ENCODE measurements at regions not wholly inside any gene's neighbourhood (a gene's known extent, or its start where the extent isn't known, plus 50 kb on each side); places are given as distances from the start of the nearest gene placed in this dataset.

GRCh38 chr4:53928825-53929224, 135.6 kb downstream of the CHIC2 start:
- DNase-seq, result no peak
- POLR2A ChIA-PET, result no interaction called here
- H3K36me3 ChIP-seq (ENCODE audit: insufficient read depth, low read length), result no peaks in the 10 kb centered on the region
- no peak overlapping the region for H3K27ac ChIP-seq (ENCODE audit: low read depth, low read length)
- CTCF ChIA-PET, result interaction anchor here (0.7 to 5.8 kb wide), 5 partner anchors 13 to 309 kb away, joined by 3 to 95 read pairs (median 10); no protein-coding TSS in a partner anchor
- Mint-ChIP-seq H3K9me3 (no peaks in the 10 kb centered on the region), H3K36me3 (peaks cover 0 to 4% (median 2%) of the 10 kb centered on the region in 3 donors), H3K27me3 (peaks cover 0 to 4% of the 10 kb centered on the region in 2 donors), H3K27ac (no peak overlapping the region), H3K4me3 (no peak overlapping the region), H3K4me1 (no peaks in the 10 kb centered on the region)
- H3K4me3 ChIP-seq (ENCODE audit: low read length), result no peak overlapping the region
- no peaks in the 10 kb centered on the region for H3K27me3 ChIP-seq (ENCODE audit: insufficient read depth, low read length, poor library complexity, severe bottlenecking)
- no peaks in the 10 kb centered on the region for H3K4me1 ChIP-seq (ENCODE audit: insufficient read depth, low read length)
- no peaks in the 10 kb centered on the region for H3K9me3 ChIP-seq (ENCODE audit: low read length)

- Histone ChIP-seq H3K4me3 (ENCODE audit: low read length) (no peak overlapping the region), H3K27ac (ENCODE audit: low read depth, low read length) (no peak overlapping the region), H3K4me1 (ENCODE audit: insufficient read depth, low read length) (no peaks in the 10 kb centered on the region), H3K9me3 (ENCODE audit: low read length) (no peaks in the 10 kb centered on the region), H3K36me3 (ENCODE audit: insufficient read depth, low read length) (no peaks in the 10 kb centered on the region), H3K27me3 (ENCODE audit: insufficient read depth, low read length, poor library complexity, severe bottlenecking) (no peaks in the 10 kb centered on the region)
- Mint-ChIP-seq H3K27ac (no peak overlapping the region), H3K36me3 (no peaks in the 10 kb centered on the region), H3K27me3 (peaks cover 1 to 3% of the 10 kb centered on the region in 2 donors), H3K9me3 (no peaks in the 10 kb centered on the region), H3K4me3 (no peak overlapping the region), H3K4me1 (no peaks in the 10 kb centered on the region)
- ChIA-PET CTCF (interaction anchor here (1.3 to 2.5 kb wide), 2 partner anchors 16 to 309 kb away, joined by 4 to 6 read pairs; no protein-coding TSS in a partner anchor), POLR2A (no interaction called here)
- no peak for DNase-seq
These were observed 139.3 kb downstream of the CHIC2 start for GRCh38 chr4:53925050-53925605.

DNA sequence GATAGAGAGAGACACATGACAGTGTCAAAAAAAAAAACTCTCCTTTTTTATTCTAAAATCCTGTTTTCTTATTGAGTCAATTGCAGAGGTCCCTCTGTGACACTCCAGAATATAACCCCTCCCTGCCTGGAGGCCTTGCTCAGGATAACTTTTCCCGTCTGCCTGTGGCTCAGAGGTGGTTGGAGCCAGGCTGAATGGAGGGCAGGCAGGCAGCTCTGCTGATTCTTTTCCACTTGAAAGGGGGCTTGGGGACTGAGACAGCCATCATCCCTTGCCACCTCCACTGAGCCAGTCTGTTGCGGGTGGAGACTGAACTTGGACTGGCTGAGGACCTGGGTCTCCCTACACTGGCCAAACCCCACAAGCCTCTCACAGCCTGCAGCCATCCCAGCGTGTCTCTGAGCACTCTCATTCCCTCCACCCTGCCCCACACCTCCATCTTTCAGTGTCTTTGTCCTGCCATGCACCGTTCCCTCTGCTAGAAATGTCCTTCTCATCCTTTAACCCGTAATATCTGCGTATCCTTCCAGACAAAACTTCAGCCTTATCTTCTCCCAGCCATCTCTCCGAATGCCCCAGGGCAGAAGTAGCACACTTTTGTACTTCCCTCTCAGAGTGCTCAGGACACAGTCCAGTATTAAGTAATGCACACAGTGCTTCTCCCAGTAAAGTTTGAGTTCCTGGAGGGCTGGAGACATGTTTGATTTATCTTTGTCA, 139.9 kb downstream of the CHIC2 start:
- Histone ChIP-seq H3K27ac (ENCODE audit: low read depth, low read length) (no peak overlapping the region), H3K4me1 (ENCODE audit: insufficient read depth, low read length) (no peaks in the 10 kb centered on the region), H3K27me3 (ENCODE audit: insufficient read depth, low read length, poor library complexity, severe bottlenecking) (no peaks in the 10 kb centered on the region), H3K4me3 (ENCODE audit: low read length) (no peak overlapping the region), H3K36me3 (ENCODE audit: insufficient read depth, low read length) (no peaks in the 10 kb centered on the region), H3K9me3 (ENCODE audit: low read length) (no peaks in the 10 kb centered on the region)
- Mint-ChIP-seq H3K4me3 (no peak overlapping the region), H3K36me3 (no peaks in the 10 kb centered on the region), H3K27me3 (peaks cover 1 to 7% of the 10 kb centered on the region in 2 donors), H3K4me1 (no peaks in the 10 kb centered on the region), H3K27ac (no peak overlapping the region), H3K9me3 (no peaks in the 10 kb centered on the region)
- no peak for DNase-seq
- ChIA-PET CTCF (interaction anchor here (2.5 kb wide), 1 partner anchor 309 kb away, joined by 6 read pairs; no protein-coding TSS in a partner anchor), POLR2A (no interaction called here)

- CTCF ChIA-PET, result no interaction called here
- no peaks in the 10 kb centered on the region for H3K4me1 ChIP-seq (ENCODE audit: insufficient read depth, low read length)
These were observed 140.5 kb downstream of the CHIC2 start for GRCh38 chr4:53923921-53924320.

GRCh38 chr4:53921856-53922255, 142.5 kb downstream of the CHIC2 start:
- DNase-seq, result no peak
- Mint-ChIP-seq H3K4me3 (no peak overlapping the region), H3K9me3 (no peaks in the 10 kb centered on the region), H3K4me1 (no peaks in the 10 kb centered on the region), H3K36me3 (peaks cover 0 to 4% (median 0%) of the 10 kb centered on the region in 3 donors), H3K27ac (no peak overlapping the region), H3K27me3 (peaks cover 1 to 8% of the 10 kb centered on the region in 2 donors)
- Histone ChIP-seq H3K27ac (ENCODE audit: low read depth, low read length) (no peak overlapping the region), H3K4me3 (ENCODE audit: low read length) (no peak overlapping the region), H3K4me1 (ENCODE audit: insufficient read depth, low read length) (no peaks in the 10 kb centered on the region), H3K36me3 (ENCODE audit: insufficient read depth, low read length) (no peaks in the 10 kb centered on the region), H3K27me3 (ENCODE audit: insufficient read depth, low read length, poor library complexity, severe bottlenecking) (no peaks in the 10 kb centered on the region), H3K9me3 (ENCODE audit: low read length) (no peaks in the 10 kb centered on the region)
- ChIA-PET POLR2A (no interaction called here), CTCF (no interaction called here)

More at GRCh38 chr4:53923921-53924320, 140.5 kb downstream of the CHIC2 start:
- Mint-ChIP-seq H3K4me1 (no peaks in the 10 kb centered on the region), H3K27me3 (peaks cover 1 to 8% of the 10 kb centered on the region in 2 donors), H3K4me3 (no peak overlapping the region), H3K9me3 (no peaks in the 10 kb centered on the region), H3K36me3 (no peaks in the 10 kb centered on the region), H3K27ac (no peak overlapping the region)
- Histone ChIP-seq H3K4me3 (ENCODE audit: low read length) (no peak overlapping the region), H3K27ac (ENCODE audit: low read depth, low read length) (no peak overlapping the region), H3K27me3 (ENCODE audit: insufficient read depth, low read length, poor library complexity, severe bottlenecking) (no peaks in the 10 kb centered on the region), H3K36me3 (ENCODE audit: insufficient read depth, low read length) (no peaks in the 10 kb centered on the region), H3K9me3 (ENCODE audit: low read length) (no peaks in the 10 kb centered on the region)
- no peak for DNase-seq
- POLR2A ChIA-PET, result no interaction called here

DNA sequence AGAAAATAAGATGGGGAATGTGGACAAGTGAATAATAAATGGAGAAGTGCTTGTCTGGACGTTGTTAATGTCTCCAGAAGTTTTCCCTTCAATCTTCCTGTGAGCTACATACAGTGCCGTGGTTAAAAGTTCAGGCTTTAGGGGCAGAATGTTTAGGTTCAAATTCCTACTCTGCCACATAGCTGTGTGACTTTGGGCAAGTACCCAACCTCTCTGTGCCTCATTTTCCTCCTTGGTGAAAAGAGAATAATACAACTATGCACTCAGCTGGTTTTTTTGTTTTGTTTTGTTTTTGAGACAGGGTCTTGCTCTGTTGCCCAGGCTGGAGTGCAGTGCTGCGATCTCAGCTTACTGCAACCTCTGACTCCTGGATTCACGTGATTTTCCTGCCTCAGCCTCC, 143.5 kb downstream of the CHIC2 start:
- H3K4me1 Mint-ChIP-seq, result no peaks in the 10 kb centered on the region
- H3K4me1 ChIP-seq (ENCODE audit: insufficient read depth, low read length), result no peaks in the 10 kb centered on the region
- DNase-seq, result no peak
- no peaks in the 10 kb centered on the region for H3K9me3 Mint-ChIP-seq
- H3K36me3 ChIP-seq (ENCODE audit: insufficient read depth, low read length), result no peaks in the 10 kb centered on the region
- POLR2A ChIA-PET, result no interaction called here
- no peaks in the 10 kb centered on the region for H3K9me3 ChIP-seq (ENCODE audit: low read length)
- no peaks in the 10 kb centered on the region for H3K27me3 ChIP-seq (ENCODE audit: insufficient read depth, low read length, poor library complexity, severe bottlenecking)
- no peak overlapping the region for H3K4me3 Mint-ChIP-seq
- no peak overlapping the region for H3K27ac Mint-ChIP-seq
- H3K36me3 Mint-ChIP-seq, result peaks cover 0 to 7% (median 0%) of the 10 kb centered on the region in 3 donors
- CTCF ChIA-PET, result interaction anchor here (1.1 to 1.7 kb wide), 2 partner anchors 9 to 313 kb away, joined by 3 to 8 read pairs; no protein-coding TSS in a partner anchor
- no peak overlapping the region for H3K27ac ChIP-seq (ENCODE audit: low read depth, low read length)
- H3K27me3 Mint-ChIP-seq, result peaks cover 1 to 8% of the 10 kb centered on the region in 2 donors
- no peak overlapping the region for H3K4me3 ChIP-seq (ENCODE audit: low read length)

GRCh38 chr4:53920116-53920515, 144.3 kb downstream of the CHIC2 start:
- ChIA-PET CTCF (interaction anchor here (1.1 to 1.7 kb wide), 2 partner anchors 8 to 313 kb away, joined by 3 to 8 read pairs; no protein-coding TSS in a partner anchor), POLR2A (no interaction called here)
- H3K27ac Mint-ChIP-seq, result no peak overlapping the region
- peaks cover 1 to 8% of the 10 kb centered on the region in 2 donors for H3K27me3 Mint-ChIP-seq
- no peaks in the 10 kb centered on the region for H3K4me1 ChIP-seq (ENCODE audit: insufficient read depth, low read length)
- no peaks in the 10 kb centered on the region for H3K36me3 ChIP-seq (ENCODE audit: insufficient read depth, low read length)
- H3K27me3 ChIP-seq (ENCODE audit: insufficient read depth, low read length, poor library complexity, severe bottlenecking), result no peaks in the 10 kb centered on the region
- no peak overlapping the region for H3K4me3 Mint-ChIP-seq
- H3K4me1 Mint-ChIP-seq, result no peaks in the 10 kb centered on the region
- H3K36me3 Mint-ChIP-seq, result peaks cover 0 to 7% (median 0%) of the 10 kb centered on the region in 3 donors
- H3K9me3 ChIP-seq (ENCODE audit: low read length), result no peaks in the 10 kb centered on the region
- DNase-seq, result no peak
- no peaks in the 10 kb centered on the region for H3K9me3 Mint-ChIP-seq
- no peak overlapping the region for H3K4me3 ChIP-seq (ENCODE audit: low read length)
- H3K27ac ChIP-seq (ENCODE audit: low read depth, low read length), result no peak overlapping the region

- peaks cover 0 to 7% (median 0%) of the 10 kb centered on the region in 3 donors for H3K36me3 Mint-ChIP-seq
- Histone ChIP-seq H3K9me3 (ENCODE audit: low read length) (no peaks in the 10 kb centered on the region), H3K27me3 (ENCODE audit: insufficient read depth, low read length, poor library complexity, severe bottlenecking) (no peaks in the 10 kb centered on the region), H3K4me1 (ENCODE audit: insufficient read depth, low read length) (no peaks in the 10 kb centered on the region), H3K27ac (ENCODE audit: low read depth, low read length) (no peak overlapping the region), H3K4me3 (ENCODE audit: low read length) (no peak overlapping the region), H3K36me3 (ENCODE audit: insufficient read depth, low read length) (no peaks in the 10 kb centered on the region)
- POLR2A ChIA-PET, result no interaction called here
- no peak overlapping the region for H3K27ac Mint-ChIP-seq
- DNase-seq, result no peak
- CTCF ChIA-PET, result interaction anchor here (1.1 to 1.7 kb wide), 2 partner anchors 9 to 314 kb away, joined by 3 to 8 read pairs; no protein-coding TSS in a partner anchor
- H3K4me3 Mint-ChIP-seq, result no peak overlapping the region
- peaks cover 1 to 8% of the 10 kb centered on the region in 2 donors for H3K27me3 Mint-ChIP-seq
- H3K9me3 Mint-ChIP-seq, result no peaks in the 10 kb centered on the region
- H3K4me1 Mint-ChIP-seq, result no peaks in the 10 kb centered on the region
These were observed 144.9 kb downstream of the CHIC2 start for GRCh38 chr4:53919535-53919934.
